ENCODE measurements at regions not wholly inside any gene's neighbourhood (a gene's known extent, or its start where the extent isn't known, plus 50 kb on each side); places are given as distances from the start of the nearest gene placed in this dataset.

DNA sequence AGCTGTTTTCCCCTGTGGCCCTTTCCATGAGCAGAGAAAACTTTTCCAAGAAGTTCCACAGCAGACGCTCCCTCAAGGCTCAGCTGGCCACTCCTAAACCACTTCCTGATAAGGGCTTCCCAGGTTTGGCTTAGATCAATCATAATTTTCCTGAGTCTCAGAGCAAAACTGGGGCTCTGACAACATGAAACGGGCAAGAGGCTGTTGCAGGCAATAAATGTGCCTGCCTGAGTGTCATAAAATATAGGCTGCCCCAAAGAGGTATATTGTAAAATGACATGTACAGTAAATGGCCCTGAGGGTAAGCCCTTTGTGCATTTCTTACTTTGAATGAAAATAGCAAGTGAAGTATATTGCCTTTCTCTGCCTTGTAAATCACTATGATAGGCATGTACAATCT is 105.6 kb upstream of the UXS1 start:
- TF ChIP-seq, protein P1, sequence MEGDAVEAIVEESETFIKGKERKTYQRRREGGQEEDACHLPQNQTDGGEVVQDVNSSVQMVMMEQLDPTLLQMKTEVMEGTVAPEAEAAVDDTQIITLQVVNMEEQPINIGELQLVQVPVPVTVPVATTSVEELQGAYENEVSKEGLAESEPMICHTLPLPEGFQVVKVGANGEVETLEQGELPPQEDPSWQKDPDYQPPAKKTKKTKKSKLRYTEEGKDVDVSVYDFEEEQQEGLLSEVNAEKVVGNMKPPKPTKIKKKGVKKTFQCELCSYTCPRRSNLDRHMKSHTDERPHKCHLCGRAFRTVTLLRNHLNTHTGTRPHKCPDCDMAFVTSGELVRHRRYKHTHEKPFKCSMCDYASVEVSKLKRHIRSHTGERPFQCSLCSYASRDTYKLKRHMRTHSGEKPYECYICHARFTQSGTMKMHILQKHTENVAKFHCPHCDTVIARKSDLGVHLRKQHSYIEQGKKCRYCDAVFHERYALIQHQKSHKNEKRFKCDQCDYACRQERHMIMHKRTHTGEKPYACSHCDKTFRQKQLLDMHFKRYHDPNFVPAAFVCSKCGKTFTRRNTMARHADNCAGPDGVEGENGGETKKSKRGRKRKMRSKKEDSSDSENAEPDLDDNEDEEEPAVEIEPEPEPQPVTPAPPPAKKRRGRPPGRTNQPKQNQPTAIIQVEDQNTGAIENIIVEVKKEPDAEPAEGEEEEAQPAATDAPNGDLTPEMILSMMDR (IDR thresholded peaks at IDR 0.05 in 2 of 3, conservative IDR thresholded peaks at IDR 0.05 in 1 of 3; ENCODE audit: insufficient read depth in 2 of 3, low read depth in 1 of 3, low read length in 3 of 3): no peak
- TF ChIP-seq RHOXF2B (CRISPR knock-in tag; conservative IDR thresholded peaks at IDR 0.05) (no peak), ZNF780A (CRISPR knock-in tag; IDR thresholded peaks at IDR 0.05) (no peak)
- TF ChIP-seq, protein P2, sequence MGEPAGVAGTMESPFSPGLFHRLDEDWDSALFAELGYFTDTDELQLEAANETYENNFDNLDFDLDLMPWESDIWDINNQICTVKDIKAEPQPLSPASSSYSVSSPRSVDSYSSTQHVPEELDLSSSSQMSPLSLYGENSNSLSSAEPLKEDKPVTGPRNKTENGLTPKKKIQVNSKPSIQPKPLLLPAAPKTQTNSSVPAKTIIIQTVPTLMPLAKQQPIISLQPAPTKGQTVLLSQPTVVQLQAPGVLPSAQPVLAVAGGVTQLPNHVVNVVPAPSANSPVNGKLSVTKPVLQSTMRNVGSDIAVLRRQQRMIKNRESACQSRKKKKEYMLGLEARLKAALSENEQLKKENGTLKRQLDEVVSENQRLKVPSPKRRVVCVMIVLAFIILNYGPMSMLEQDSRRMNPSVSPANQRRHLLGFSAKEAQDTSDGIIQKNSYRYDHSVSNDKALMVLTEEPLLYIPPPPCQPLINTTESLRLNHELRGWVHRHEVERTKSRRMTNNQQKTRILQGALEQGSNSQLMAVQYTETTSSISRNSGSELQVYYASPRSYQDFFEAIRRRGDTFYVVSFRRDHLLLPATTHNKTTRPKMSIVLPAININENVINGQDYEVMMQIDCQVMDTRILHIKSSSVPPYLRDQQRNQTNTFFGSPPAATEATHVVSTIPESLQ (CRISPR knock-in tag; IDR thresholded peaks at IDR 0.05): no peak

Measured in K562 (cell line).